SK-N-DZ (cell line): ENCODE measurements at regions not wholly inside any gene's neighbourhood (a gene's known extent, or its start where the extent isn't known, plus 50 kb on each side); places are given as distances from the start of the nearest gene placed in this dataset.
"Not testable (repeated sequence)": the region's sequence is repeated elsewhere in the genome, so short reads cannot be mapped to it uniquely, and the experiment has no call there.

Experiments used
- DNase-seq: peaks from one replicate; pipeline ENCODE4 v3.0.0-alpha.2; 2015; ENCODE audit warnings: low spot score

DNA sequence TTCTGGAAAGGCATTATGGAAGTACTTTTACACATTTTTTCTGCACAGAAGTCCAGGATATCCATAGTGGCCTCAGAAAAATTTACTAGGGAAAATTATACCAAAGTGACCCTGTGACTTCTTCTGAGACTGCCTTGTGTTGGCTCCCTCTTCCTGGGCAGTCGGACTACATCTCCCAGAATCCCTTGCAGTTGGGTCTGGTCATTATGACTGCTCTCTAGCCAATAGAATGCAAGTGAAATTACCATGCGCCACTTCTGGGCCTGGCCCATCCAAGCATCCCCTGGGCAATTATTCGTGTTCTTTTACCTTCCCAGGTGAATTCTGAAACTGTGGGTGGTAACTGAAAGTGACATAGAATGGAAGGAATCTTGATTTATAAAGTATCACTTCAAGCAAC is 430.9 kb downstream of the ACTR3B start:
- peak; percentile 29 for DNase-seq

DNA sequence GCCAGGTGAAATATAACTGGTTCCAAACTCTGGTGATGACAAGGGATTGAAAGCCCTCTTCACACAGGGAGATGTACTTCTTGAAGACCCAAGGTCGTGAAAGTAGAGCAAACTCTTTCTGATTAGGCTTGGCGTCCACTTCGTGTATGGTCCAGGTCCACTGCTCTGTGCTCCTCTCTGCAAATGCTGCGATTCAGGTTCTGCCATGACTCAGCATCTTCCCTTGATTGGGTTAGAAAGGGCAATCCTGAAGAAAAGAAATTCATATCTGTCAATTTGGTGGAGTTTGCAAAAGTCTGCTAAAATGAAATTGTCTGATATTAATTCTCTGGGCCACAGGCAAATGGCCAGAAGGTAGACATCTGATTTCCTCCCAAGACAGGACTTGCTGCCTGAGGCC is 431.4 kb downstream of the ACTR3B start:
- DNase-seq, result no peak

DNA sequence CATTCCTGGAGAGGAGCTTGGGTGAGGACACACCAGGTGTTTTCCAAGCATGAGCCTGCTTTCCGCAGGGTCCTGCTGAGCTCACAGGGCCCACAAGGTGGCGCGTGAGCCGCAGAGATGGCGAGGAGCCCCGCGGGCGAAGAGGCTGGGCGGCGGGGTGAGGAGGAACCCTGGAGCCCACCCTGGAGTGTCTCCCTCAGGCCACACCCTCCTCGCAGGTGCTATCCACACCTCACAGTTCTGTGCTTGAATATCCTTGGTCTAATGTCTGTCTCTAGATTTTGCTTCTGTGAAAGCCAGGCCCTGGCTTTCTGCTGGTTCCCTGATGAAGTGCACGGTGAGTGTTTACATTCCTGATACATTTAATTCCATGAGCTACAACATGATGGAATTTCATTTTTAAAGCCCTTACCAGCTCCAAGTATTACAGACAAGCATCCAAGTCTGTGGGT is 433.6 kb downstream of the ACTR3B start:
- DNase-seq, result peak; percentile 29

- no peak for DNase-seq
These were observed 457.5 kb downstream of the ACTR3B start for GRCh38 chr7:153217032-153217431.

GRCh38 chr7:153224890-153225289 is 465.3 kb downstream of the ACTR3B start:
- no peak for DNase-seq

GRCh38 chr7:153245136-153245535 is 485.6 kb downstream of the ACTR3B start:
- not testable (repeated sequence) for DNase-seq

DNA sequence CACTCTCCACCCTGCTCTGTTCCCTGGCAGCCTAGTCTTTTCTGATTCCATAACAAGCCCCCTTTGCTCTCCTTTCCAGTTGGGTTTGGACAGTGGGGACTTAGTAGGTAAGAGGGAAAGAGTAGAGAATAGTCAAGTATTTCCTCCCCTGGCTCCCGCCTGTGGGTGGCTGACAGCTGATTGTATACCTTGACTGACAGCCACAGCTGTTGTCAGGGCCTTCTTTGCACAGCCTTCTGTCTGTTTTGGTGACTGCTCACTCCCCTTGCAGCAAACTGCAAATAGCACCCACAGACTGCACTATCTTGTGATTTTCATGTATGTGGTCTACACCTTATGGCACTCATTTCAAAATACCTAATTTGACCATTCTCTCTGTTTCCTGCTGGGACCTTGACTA is 486.3 kb downstream of the ACTR3B start:
- no peak for DNase-seq

DNA sequence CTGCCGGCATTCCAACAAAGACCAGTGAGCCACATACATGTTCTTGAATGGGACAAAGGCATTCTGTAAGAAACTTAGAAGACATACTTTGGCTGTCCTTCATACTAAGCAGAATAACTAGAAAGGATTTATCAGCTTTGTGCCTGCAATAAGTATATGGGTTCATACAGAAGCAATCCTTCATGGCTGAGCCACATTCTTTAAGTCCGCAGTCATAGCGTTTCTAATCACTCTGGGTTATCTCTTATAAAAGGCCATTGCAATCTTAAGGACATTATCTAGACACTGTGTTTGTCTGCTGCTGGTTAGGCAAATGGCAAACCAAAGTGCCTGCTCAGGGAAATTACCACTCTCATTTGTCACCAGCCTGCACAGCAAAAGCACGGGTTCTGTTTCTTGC is 488.4 kb downstream of the ACTR3B start:
- no peak for DNase-seq

DNA sequence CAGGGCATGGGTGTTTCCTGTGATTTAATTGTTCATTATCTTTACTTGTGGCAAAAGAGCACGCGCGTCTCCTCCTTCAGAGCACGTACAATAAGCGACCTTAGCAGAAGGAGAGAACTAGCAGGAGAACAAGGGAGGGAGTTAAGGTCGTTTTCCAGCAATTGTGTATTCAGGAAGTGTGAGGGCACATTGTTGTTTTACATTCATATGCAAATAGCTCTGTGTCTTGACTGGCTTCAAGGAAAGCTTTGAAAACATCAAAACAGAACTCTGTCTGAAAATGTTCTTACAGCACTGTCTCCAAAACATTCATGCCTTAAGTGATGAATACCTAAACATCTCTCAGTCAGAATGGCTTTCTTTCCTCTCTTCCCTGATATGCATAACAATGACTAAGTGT is 499.1 kb downstream of the ACTR3B start:
- no peak for DNase-seq

- no peak for DNase-seq
These were observed 516.8 kb downstream of the ACTR3B start for GRCh38 chr7:153276394-153276793.

- no peak for DNase-seq
These were observed 527.2 kb downstream of the ACTR3B start for GRCh38 chr7:153286763-153287162.

DNA sequence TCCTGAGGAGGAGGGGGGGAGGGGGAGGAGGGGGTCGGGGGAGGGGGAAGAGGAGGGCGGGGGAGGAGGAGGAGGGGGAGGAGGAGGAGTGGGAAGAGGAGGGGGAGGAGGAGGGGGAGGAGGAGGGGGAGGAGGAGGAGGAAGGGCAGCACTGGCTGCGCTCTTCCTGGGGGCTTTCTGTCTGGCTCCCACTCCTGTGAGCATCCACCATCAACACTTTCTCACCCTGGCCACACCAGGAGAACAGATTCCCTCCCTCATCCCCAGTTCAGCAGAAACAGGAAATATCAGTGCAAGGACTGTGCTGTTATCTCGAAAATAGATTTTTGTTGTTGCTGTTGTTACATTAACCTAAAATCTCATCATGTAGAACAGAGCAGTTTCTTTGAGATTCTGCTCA is 530.5 kb downstream of the ACTR3B start:
- no peak for DNase-seq

DNA sequence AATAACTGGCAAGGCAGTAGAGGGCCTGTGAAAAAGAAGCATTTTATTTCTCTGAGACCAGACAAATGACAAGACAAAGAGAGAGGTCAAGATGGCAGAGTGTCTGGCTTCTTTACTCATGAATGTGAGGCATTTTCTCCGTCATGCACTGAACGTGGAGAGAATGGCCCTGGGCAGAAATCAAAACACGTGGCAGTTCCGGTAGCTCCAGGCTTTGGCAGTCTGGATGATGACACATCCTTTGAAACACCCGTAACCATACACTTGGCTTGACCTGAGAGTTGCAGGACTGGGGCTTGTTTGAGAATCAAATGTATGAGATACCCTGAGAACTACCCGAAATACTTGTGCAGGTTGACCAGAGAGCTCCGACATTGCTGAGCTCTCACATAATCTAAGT is 537.6 kb downstream of the ACTR3B start:
- DNase-seq, result no peak

DNA sequence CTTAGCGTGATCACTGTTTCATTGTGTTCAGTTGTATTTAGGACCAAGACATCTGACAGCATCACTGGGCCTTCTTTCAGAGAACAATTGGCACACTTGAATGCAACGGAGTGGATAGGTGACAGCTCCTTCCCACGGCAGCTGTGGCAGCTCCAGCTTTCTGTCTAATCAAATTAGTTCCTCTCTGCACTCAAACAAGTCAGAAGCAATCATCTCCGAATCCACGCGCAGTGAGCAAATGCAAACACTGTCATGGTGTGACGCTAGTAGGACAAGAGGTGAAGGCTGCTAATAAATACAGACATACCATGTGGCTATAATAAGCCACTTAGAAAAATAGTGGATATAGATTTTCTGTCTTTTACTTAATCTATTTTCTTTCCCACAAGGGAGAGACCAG is 542.4 kb downstream of the ACTR3B start:
- peak; percentile 23 for DNase-seq

- DNase-seq, result no peak
These were observed 560.5 kb downstream of the ACTR3B start for GRCh38 chr7:153320005-153320404.

DNA sequence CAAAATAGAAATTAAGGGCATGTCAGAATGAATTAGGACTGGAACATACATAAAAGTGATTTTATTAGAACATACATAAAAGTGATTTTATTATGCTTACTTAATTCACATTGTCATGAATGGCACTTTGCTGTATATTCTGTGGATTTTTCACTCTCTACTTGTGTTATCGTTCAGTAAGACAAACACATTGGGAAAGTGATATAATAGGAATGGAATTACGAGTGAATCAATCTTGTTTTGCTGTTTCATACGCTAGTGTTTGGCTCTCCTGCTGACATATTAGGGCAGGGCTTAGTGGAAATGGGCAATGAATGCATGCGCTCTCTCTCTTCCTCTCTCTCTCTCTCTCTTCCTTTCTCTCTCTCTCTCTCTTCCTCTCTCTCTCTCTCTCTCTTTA is 561.1 kb downstream of the ACTR3B start:
- no peak for DNase-seq

DNA sequence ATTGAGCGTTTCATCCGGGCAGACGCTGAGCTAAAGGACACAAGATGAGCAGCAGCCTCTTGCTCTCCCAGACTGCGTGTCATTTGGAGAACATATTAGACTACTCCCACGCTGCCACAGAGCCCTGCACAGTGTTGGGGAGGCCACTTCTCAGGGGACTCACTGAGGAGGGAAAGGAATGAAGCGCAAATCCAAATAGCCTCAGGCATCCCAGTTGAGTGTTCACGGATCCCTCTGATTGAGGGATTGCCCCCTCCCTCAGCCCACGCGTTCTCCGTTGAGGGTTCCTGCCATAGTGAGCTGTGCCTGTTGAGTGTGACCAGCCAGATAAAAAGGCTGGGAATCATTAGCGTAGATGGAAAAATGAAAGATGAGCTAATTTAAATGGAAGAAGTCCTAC is 563.4 kb downstream of the ACTR3B start:
- no peak for DNase-seq

DNA sequence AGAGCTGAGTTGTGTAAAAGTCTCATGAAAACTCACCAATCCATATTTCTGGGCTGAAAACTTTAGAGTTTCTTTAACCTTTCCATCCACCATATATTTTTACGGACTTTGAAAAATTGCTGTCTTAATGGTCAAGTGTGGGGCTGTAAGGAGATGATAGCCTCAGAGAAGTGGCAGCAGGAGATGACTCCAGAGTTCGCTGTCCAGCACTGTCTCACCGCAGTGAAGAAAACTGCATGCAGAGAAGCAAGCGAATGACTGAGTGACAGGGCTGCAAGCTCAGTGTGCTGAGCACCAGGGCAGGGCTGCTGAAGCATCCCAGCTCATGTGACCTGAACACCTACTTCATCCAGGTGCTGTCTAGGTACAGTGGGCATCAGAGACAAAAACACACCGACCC is 564.5 kb downstream of the ACTR3B start:
- DNase-seq, result no peak

DNA sequence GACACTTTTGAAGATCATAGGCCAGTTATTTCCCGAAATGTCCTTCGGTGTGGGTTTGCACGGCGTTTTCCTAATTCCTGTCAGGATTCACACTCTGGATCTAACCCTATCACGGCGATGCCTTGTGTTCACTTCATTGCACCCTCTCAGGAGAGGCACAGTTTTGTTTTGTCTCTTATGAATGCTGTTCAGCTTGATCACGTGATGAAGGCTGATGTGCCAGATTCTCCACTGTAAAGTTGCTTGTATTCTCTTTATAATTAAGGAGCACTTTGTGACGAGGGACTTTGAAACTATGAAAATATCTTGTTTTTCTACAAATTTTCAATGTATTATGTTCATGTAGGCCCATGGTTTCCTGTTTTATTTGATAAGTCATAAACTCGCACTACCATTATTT is 568.1 kb downstream of the ACTR3B start:
- DNase-seq, result no peak

- DNase-seq, result no peak
These were observed 571.9 kb downstream of the ACTR3B start for GRCh38 chr7:153331427-153331826.

DNA sequence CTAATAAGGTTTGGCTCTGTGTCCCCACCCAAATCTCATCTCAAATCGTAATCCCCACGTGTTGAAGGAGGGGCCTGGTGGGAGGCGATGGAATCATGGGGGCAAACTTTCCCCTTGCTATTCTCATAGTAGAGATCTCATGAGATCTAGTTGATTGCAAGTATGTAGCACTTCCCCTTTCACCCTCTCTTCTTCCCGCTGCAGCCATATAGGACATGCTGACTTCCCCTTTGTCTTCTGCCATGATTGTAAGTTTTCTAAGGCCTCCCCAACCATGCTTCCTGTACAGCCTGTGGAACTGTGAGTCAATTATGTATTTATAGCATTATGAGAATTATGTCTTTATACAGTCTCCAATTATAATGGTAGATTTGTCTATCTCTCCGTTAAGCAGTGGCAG is 594.5 kb downstream of the ACTR3B start:
- DNase-seq, result no peak

GRCh38 chr7:153370092-153370491 is 610.5 kb downstream of the ACTR3B start:
- no peak for DNase-seq

- no peak for DNase-seq
These were observed 621.1 kb downstream of the ACTR3B start for GRCh38 chr7:153380636-153381035.

DNA sequence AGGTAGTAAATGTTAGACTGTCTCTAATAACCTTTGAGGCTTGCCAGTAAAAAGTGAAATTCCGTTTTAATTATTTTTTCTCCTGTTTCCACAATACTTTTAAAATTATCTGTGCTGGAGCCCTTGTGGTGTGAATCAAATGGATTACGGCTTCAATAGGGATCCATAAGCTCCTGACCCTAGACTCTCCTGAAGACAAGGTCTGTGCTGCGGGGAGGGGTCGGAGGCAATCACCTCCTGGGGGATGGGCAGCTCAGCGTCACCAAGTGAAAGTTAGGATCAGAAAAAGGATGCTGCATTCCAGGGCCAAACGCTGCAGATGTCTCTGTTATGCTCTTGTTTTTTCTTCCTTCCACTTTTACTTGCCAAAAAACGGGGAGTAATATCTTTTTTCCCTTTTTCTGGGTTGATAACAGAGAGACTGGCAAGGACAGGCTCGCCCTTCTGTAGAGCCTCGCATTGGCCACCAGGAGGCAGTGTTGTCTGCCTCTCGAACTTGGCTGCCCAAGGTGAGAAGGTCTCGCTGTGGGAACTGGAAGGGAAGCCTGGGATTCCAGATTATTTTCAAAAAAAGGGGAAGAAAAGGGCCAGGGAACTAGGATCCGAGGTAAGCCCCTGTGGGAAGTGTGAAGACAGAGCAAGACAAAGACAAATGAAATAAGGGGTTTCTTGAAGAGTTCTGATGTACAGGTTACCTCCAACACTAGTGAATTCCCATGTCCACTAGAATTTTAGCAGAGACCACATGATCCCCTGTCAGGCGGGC is 621.9 kb downstream of the ACTR3B start:
- DNase-seq, result peak; percentile 25
